H9 (cell line): ENCODE measurements at regions not wholly inside any gene's neighbourhood (a gene's known extent, or its start where the extent isn't known, plus 50 kb on each side); places are given as distances from the start of the nearest gene placed in this dataset.

Experiments
- DNase-seq: peaks from one replicate; pipeline ENCODE4 v3.0.0-alpha.2; 2017
- H2AFZ ChIP-seq: one replicate; pipeline ENCODE4 v1.6.1; 2013; ENCODE audit warnings: mild to moderate bottlenecking, low read length, control low read depth, moderate library complexity
- H2AK5ac ChIP-seq: 2 replicates; pipeline ENCODE4 v1.6.1; 2013; ENCODE audit warnings: low read length, control low read depth, mixed read lengths; ENCODE audit not compliant: insufficient read length
- H2BK120ac ChIP-seq: one replicate; pipeline ENCODE4 v1.6.1; 2013; ENCODE audit warnings: low read depth, mild to moderate bottlenecking, low read length, control low read depth, inconsistent platforms; ENCODE audit not compliant: poor library complexity, severe bottlenecking
- H2BK12ac ChIP-seq: 2 replicates; pipeline ENCODE4 v1.6.1; 2013; ENCODE audit warnings: low read length, control low read depth, mixed read lengths, low read depth; ENCODE audit not compliant: insufficient read length
- H2BK15ac ChIP-seq: 2 replicates; pipeline ENCODE4 v1.6.1; 2013; ENCODE audit warnings: low read depth, low read length, control low read depth
- H2BK20ac ChIP-seq: one replicate; pipeline ENCODE4 v1.6.1; 2013; ENCODE audit warnings: low read depth, mild to moderate bottlenecking, low read length, control low read depth, inconsistent platforms; ENCODE audit not compliant: poor library complexity, severe bottlenecking
- H2BK5ac ChIP-seq: 2 replicates; pipeline ENCODE4 v1.6.1; 2013; ENCODE audit warnings: low read length, control low read depth, mixed read lengths; ENCODE audit not compliant: insufficient read length
- H3K14ac ChIP-seq: 2 replicates; pipeline ENCODE4 v1.6.1; 2013; ENCODE audit warnings: low read length, control low read depth; ENCODE audit not compliant: insufficient read depth
- H3K18ac ChIP-seq: 2 replicates; pipeline ENCODE4 v1.6.1; 2013; ENCODE audit warnings: low read depth, mild to moderate bottlenecking, mixed read lengths, low read length, control low read depth; ENCODE audit not compliant: insufficient read length
- H3K23ac ChIP-seq: 2 replicates; pipeline ENCODE4 v1.6.1; 2013; ENCODE audit warnings: low read length, control low read depth, mixed read lengths, low read depth; ENCODE audit not compliant: insufficient read length
- H3K23me2 ChIP-seq: 2 replicates; pipeline ENCODE4 v1.6.1; 2013; ENCODE audit warnings: low read depth, mild to moderate bottlenecking, mixed read lengths, low read length, control low read depth; ENCODE audit not compliant: insufficient read length, poor library complexity, severe bottlenecking
- H3K27ac ChIP-seq: 2 replicates; pipeline ENCODE4 v1.5.1; 2013; ENCODE audit warnings: low read length, control low read depth, mixed read lengths, low read depth; ENCODE audit not compliant: insufficient read length
- H3K27me3 ChIP-seq: 2 replicates; pipeline ENCODE4 v1.6.1; 2013; ENCODE audit warnings: low read length, control low read depth, inconsistent platforms; ENCODE audit not compliant: insufficient read depth
- H3K4ac ChIP-seq: 2 replicates; pipeline ENCODE4 v1.6.1; 2013; ENCODE audit warnings: low read depth, mild to moderate bottlenecking, control low read depth, inconsistent platforms, low read length, moderate library complexity
- H3K4me1 ChIP-seq: 2 replicates; pipeline ENCODE4 v1.6.1; 2013; ENCODE audit warnings: low read length, control low read depth, inconsistent platforms; ENCODE audit not compliant: insufficient read depth
- H3K4me2 ChIP-seq: 2 replicates; pipeline ENCODE4 v1.6.1; 2013; ENCODE audit warnings: low read length, control low read depth, mixed read lengths; ENCODE audit not compliant: insufficient read length, insufficient read depth
- H3K56ac ChIP-seq: 2 replicates; pipeline ENCODE4 v1.6.1; 2013; ENCODE audit warnings: low read depth, mild to moderate bottlenecking, mixed read lengths, low read length, control low read depth; ENCODE audit not compliant: insufficient read length
- H3K79me1 ChIP-seq: 2 replicates; pipeline ENCODE4 v1.6.1; 2013; ENCODE audit warnings: low read depth, mild to moderate bottlenecking, moderate library complexity, low read length, control low read depth, inconsistent platforms; ENCODE audit not compliant: insufficient read depth, poor library complexity, severe bottlenecking
- H3K79me2 ChIP-seq: 2 replicates; pipeline ENCODE4 v1.6.1; 2013; ENCODE audit warnings: low read length, control low read depth, inconsistent platforms; ENCODE audit not compliant: insufficient read depth
- H3K9ac ChIP-seq: 2 replicates; pipeline ENCODE4 v1.6.1; 2013; ENCODE audit warnings: low read length, control low read depth, mixed read lengths; ENCODE audit not compliant: insufficient read length; ENCODE audit errors: extremely low read depth
- H3K9me3 ChIP-seq: one replicate; pipeline ENCODE4 v1.6.1; 2013; ENCODE audit warnings: low read depth, low read length, inconsistent platforms; ENCODE audit not compliant: control insufficient read depth
- H3T11ph ChIP-seq: one replicate; pipeline ENCODE4 v1.6.1; 2013; ENCODE audit warnings: mild to moderate bottlenecking, low read length, control low read depth, inconsistent platforms
- H4K20me1 ChIP-seq: one replicate; pipeline ENCODE4 v1.6.1; 2013; ENCODE audit not compliant: control insufficient read depth, insufficient read length, insufficient read depth
- H4K5ac ChIP-seq: 2 replicates; pipeline ENCODE4 v1.6.1; 2013; ENCODE audit warnings: low read depth, mild to moderate bottlenecking, mixed read lengths, low read length, control low read depth; ENCODE audit not compliant: insufficient read length
- H4K8ac ChIP-seq: replicated peaks from 2 replicates; pipeline ENCODE4 v1.6.1; 2013; ENCODE audit warnings: low read length, control low read depth, mixed read lengths, low read depth; ENCODE audit not compliant: insufficient read length
- H4K91ac ChIP-seq: 2 replicates; pipeline ENCODE4 v1.6.1; 2013; ENCODE audit warnings: low read depth, mild to moderate bottlenecking, moderate library complexity, mixed read lengths, low read length, control low read depth; ENCODE audit not compliant: insufficient read length
- H3K27ac Mint-ChIP-seq, 3 experiments: 2 replicates in 2 of 3; 3 replicates in 1 of 3; pipeline ENCODE4 v1.8.0; 2020 to 2021; ENCODE audit warnings: mixed read lengths in 3 of 3, mild to moderate bottlenecking in 1 of 3, moderate library complexity in 1 of 3
- H3K27me3 Mint-ChIP-seq: 2 replicates; pipeline ENCODE4 v1.8.0; 2021; ENCODE audit warnings: low read depth, mild to moderate bottlenecking, moderate library complexity, mixed read lengths
- H3K36me3 Mint-ChIP-seq, 3 experiments: 2 replicates in 2 of 3; 3 replicates in 1 of 3; pipeline ENCODE4 v1.8.0; 2020 to 2021; ENCODE audit warnings: low read depth in 3 of 3, mixed read lengths in 3 of 3; ENCODE audit not compliant: insufficient read depth in 1 of 3
- H3K4me1 Mint-ChIP-seq, 2 experiments: 2 replicates each; pipeline ENCODE4 v1.8.0; 2020; ENCODE audit warnings: mixed read lengths in 2 of 2
- H3K4me3 Mint-ChIP-seq, 2 experiments: 2 replicates in 1 of 2; 3 replicates in 1 of 2; pipeline ENCODE4 v1.8.0; 2020 to 2021; ENCODE audit warnings: mild to moderate bottlenecking in 2 of 2, mixed read lengths in 2 of 2, moderate library complexity in 1 of 2
- H3K9me3 Mint-ChIP-seq, 2 experiments: 2 replicates in 1 of 2; 3 replicates in 1 of 2; pipeline ENCODE4 v1.8.0; 2020; ENCODE audit warnings: mild to moderate bottlenecking in 2 of 2, mixed read lengths in 2 of 2, moderate library complexity in 1 of 2
- WGBS: extraction: QIAGEN DNeasy Blood & Tissue Kit; methylation state at CpG from one replicate; pipeline ENCODE4 v1.1.7; 2013; ENCODE audit warnings: missing lambda C conversion rate, low lambda C conversion rate, mixed read lengths; ENCODE audit not compliant: insufficient read length; ENCODE audit errors: extremely low coverage; 5-methylcytosine and 5-hydroxymethylcytosine counted together
- TF ChIP-seq, protein P1 (sequence below): fragments of 200-600 bp; sonication (generic); conservative IDR thresholded peaks from 3 replicates; pipeline ENCODE4 v1.8.0; 2021; ENCODE audit warnings: antibody characterized with exemption, mild to moderate bottlenecking

DNA sequence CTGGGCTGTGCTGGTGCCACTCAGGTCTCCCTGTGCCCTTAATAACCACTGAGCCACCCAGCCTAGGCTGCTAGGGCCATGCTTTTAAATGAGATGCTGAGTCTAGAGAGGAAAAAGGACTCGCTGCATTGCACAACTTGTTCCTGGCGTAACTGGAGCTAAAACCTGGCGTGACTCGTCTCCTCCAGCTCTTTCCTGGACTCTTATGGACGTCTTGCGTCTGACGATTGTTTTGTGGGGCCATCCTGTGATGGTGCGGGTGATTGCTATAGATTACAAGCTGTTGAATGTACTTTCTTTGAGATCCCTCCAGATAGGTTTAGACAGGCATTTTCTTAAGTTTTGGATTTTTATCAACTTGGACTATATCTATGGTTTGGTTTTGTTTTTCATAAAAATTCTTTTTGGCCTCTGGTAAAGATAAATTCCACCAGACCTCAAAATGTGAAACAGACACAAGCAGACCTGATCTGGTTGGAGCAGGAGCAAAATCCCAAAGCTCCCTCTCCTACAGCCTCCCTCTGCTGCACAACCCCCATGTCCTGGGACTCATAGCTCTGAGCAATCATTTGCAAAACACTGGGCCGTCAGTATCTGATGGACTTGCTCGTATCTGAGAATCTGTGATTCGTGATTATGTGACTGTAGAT lies 230.3 kb downstream of the ARHGAP12 start:
- H3K36me3 Mint-ChIP-seq = peaks cover 7 to 18% (median 16%) of the 10 kb centered on the region in 3 experiments
- Histone ChIP-seq H2BK120ac (no peak overlapping the region), H3K27ac (no peak overlapping the region), H2BK20ac (no peak overlapping the region), H3K4ac (no peak overlapping the region), H3T11ph (no peak overlapping the region), H3K23me2 (no peaks in the 10 kb centered on the region), H2AK5ac (no peak overlapping the region), H2BK15ac (no peak overlapping the region), H2BK12ac (no peak overlapping the region), H3K79me2 (no peaks in the 10 kb centered on the region), H4K20me1 (no peaks in the 10 kb centered on the region), H3K9me3 (peaks cover 10% of the 10 kb centered on the region), H3K23ac (no peak overlapping the region), H3K9ac (no peak overlapping the region), H3K27me3 (no peaks in the 10 kb centered on the region), H3K14ac (no peak overlapping the region), H4K5ac (no peak overlapping the region), H4K91ac (no peak overlapping the region), H3K56ac (no peak overlapping the region), H3K4me1 (peaks cover 10% of the 10 kb centered on the region; the same call in 1 of the 2 replicates), H3K79me1 (no peaks in the 10 kb centered on the region), H3K18ac (no peak overlapping the region), H3K4me2 (no peak overlapping the region), H4K8ac (no peak overlapping the region), H2BK5ac (no peak overlapping the region), H2AFZ (no peak overlapping the region)
- no CpG with 5 or more reads among the region's 11 CpGs for WGBS
- H3K27ac Mint-ChIP-seq = no peak overlapping the region
- H3K9me3 Mint-ChIP-seq = peaks cover 21 to 22% of the 10 kb centered on the region in 2 experiments
- TF ChIP-seq, protein P1, sequence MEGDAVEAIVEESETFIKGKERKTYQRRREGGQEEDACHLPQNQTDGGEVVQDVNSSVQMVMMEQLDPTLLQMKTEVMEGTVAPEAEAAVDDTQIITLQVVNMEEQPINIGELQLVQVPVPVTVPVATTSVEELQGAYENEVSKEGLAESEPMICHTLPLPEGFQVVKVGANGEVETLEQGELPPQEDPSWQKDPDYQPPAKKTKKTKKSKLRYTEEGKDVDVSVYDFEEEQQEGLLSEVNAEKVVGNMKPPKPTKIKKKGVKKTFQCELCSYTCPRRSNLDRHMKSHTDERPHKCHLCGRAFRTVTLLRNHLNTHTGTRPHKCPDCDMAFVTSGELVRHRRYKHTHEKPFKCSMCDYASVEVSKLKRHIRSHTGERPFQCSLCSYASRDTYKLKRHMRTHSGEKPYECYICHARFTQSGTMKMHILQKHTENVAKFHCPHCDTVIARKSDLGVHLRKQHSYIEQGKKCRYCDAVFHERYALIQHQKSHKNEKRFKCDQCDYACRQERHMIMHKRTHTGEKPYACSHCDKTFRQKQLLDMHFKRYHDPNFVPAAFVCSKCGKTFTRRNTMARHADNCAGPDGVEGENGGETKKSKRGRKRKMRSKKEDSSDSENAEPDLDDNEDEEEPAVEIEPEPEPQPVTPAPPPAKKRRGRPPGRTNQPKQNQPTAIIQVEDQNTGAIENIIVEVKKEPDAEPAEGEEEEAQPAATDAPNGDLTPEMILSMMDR = no peak
- H3K4me1 Mint-ChIP-seq = peaks cover 42 to 49% of the 10 kb centered on the region in 2 experiments
- DNase-seq = no peak
- H3K4me3 Mint-ChIP-seq = no peak overlapping the region
- H3K27me3 Mint-ChIP-seq = no peaks in the 10 kb centered on the region
